NCI-H1930 (cell line): ENCODE measurements at regions not wholly inside any gene's neighbourhood (a gene's known extent, or its start where the extent isn't known, plus 50 kb on each side); places are given as distances from the start of the nearest gene placed in this dataset.

Experiments used
- DNase-seq, 2 experiments: peaks; one replicate each; lab custom pipeline; 2025; lab: John Stamatoyannopoulos, UW

DNA sequence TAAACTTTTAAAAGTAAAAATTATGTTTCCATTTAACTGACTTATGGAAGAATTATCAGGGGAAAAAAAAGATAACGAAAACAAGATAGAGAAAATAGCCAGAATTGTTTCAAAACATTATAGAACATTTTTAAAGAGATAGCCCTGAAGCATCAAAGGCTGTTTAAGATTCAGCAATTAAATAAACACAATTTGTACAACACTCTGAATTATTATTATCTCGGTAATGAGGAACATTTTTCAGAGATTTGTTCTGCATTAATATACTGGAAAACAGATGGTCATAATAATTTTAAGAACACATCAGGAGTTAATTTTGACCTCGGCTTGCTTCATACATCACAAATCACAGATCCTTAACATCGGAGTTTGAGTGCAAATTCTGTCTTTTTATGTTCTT, 643.8 kb downstream of the SORCS1 start:
- no peak for DNase-seq

GRCh38 chr10:106519376-106520030, 645.0 kb downstream of the SORCS1 start:
- DNase-seq = no peak

GRCh38 chr10:106515206-106515790, 649.2 kb downstream of the SORCS1 start:
- no peak for DNase-seq

- DNase-seq = peak; percentile 24 to 66
Observed at GRCh38 chr10:106513352-106513771, 651.1 kb downstream of the SORCS1 start.

GRCh38 chr10:106511917-106512316, 652.6 kb downstream of the SORCS1 start:
- no peak for DNase-seq

DNA sequence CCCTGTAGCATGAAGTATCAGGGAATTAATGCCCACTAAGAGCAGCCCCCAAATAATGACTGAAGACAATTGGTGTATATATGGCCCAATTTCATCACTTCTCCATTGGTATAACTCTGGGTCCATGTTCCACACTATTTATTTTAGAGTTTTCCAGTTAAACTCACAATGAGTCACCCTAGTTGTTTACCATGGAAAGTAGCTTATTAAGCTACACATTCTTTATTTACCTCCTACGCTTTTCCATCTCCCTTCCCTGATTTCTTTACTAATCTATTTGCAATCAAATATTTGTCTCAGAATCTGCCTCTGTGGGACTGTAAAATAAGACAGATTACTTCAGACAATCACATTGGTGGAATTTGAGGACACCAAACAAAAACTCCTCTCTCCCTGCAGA, 655.6 kb downstream of the SORCS1 start:
- no peak for DNase-seq

DNA sequence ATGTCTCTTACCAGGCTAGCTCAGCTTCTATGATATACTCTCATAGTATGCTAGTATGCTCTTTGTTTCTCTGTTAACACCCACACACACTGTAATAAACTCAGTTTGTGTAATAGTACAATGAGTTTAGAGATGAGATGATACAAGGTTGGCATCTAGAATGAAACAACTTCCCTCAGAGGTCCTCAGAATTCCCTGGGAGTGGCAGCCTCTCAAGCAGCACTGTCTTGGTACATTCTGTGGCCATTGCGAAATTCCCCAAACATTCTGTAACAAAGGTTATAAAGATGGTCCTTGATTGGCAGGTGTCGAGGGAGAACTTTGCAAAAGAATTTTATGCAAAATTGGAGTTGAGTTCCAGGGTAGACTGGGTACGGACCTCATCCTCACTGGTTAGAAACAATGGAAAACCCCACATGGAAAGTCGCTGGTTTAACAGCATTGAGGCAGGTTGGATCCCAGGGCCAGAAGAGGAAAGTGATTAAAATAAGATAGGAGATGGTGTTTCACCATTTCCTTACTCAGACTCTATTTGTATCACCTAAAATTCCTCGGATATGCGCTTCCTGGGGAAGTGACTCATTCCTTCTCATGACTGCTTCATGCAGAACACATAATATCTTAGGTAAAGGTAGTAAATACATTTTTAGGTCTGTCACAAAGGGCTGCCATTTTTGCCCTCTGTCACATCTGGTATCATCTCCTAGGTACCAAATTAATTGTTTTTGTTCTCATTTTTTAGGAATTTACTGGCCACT, 657.8 kb downstream of the SORCS1 start:
- no peak for DNase-seq

GRCh38 chr10:106504536-106504935, 660.0 kb downstream of the SORCS1 start:
- DNase-seq = no peak

DNA sequence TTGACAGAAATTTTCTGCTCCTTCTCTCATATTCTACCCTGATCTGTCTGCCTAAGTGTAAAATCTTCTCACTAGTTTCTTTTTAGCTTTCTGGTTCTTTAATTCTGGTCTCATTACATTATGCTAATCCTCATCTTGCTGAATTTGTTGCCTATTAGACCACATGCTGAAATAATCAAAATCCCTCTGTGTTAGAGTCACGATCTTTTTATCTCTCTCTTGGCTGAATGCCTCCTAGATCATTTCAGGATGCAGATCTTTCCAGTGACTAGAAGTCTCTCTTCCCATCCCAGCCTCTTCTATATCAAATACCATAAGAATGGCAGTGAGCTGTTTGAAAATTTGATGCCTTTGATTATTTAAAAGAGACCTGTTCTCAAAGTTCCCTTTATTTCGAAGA, 661.9 kb downstream of the SORCS1 start:
- no peak for DNase-seq

GRCh38 chr10:106500925-106501525, 663.5 kb downstream of the SORCS1 start:
- DNase-seq = no peak

GRCh38 chr10:106500041-106500924, 664.2 kb downstream of the SORCS1 start:
- no peak for DNase-seq

DNA sequence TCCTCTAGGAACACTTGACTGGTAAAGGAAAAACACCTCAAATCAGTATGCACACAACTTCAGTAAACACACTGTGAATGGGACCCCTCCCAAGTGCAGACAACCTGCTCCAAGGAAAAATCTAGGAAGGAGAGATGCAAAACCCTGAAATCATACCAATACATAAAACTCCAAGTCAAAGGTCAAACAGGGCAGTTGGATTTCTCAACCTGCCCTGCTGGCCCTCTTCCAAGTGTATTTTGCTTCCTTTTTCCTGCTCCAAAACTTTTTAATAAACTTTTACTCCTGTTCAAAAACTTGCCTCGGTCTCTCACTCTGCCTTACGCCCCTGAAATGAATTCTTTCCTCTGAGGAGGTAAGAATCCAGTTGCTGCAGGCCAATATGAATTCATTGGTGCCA, 665.1 kb downstream of the SORCS1 start:
- DNase-seq = no peak

DNA sequence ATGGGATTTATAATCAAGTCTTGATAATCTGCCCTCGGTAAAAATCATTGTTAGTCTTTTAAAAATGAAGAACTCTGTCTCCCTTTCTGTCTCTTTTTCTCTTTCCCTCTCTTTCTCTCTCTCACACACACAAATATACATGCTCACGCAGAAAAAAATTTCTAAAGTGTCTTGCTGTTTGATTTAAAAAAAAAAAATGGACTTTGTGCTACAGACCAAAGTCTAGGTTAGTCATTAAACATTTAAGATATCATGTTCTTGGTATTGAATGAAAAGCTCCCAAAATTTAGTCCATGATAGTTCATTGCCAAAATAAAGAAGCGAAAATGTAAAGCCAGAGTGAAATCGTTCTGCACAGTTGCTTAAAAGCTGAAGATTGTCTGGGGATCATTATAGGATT, 665.8 kb downstream of the SORCS1 start:
- DNase-seq = no peak

- DNase-seq = no peak
Observed at GRCh38 chr10:106495931-106496330, 668.6 kb downstream of the SORCS1 start.

DNA sequence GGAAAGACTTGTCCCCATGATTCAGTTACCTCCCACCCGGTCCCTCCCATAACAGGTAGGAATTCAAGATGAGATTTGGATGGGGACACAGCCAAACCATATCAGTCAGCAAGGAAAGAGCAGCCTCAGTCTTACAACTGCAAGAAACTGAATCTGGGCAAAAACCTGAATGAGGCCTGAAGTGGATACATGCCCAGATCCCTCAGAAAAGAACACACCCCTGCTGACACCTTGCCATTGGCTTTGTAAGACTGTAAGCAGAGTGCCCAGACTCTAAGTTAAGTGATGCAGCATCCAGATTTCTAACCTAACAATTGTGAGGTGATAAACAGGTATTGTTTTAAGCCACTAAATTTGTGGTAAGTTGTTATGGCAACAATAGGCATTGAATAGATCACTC, 670.8 kb downstream of the SORCS1 start:
- no peak for DNase-seq

GRCh38 chr10:106493226-106493625, 671.3 kb downstream of the SORCS1 start:
- no peak for DNase-seq

GRCh38 chr10:106487726-106488125, 676.8 kb downstream of the SORCS1 start:
- DNase-seq = no peak

DNA sequence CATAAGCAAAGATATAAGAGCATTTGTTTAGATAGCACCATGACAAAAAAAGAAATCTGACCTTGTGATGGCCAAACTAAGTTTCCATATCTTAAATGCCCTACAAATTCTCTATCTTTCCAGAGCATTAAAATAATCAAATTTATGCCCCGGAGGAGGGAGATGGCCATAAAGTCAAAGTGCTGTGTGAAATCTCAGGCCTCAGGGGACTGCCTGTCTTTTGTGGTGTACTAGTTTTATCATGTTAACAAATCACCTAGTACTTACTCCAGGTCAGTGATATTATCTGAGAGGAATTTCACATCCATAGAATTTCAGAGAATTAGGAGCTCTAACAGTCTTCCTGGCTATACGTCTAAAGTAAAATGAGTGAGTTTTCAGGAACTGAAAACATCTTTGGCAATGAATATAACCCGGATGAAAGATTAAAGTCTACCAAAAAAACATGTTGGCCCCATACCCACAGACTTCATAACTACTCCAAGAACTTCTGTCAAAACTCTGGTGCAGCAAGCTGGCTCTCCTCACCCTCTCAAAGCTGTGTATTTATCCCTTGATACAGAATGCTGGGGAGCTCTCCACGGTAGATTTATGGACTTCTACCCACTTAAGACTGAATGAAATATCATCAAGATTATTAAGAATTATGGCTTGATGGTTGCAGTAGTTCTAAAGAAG, 682.8 kb downstream of the SORCS1 start:
- no peak for DNase-seq

DNA sequence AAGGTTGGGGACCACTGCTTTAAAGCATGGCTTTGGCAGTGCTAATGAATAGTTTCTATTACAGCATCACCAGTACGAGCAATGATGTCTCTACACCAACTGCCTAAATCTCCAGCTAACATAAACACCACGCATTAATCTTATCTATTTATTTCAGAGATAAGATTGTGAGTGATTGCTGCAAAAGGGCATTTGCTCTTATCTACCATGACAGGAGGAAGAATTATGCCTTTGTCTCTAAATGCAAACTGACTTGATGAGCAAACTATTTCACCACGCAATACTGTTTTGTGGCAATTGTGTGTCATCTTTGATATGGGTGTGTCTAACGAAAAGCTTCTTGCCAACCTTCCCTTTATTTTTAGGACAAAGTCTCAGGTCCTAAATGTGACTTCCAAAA, 684.9 kb downstream of the SORCS1 start:
- DNase-seq = no peak

GRCh38 chr10:106474876-106475275, 689.6 kb downstream of the SORCS1 start:
- DNase-seq = no peak

- DNase-seq = no peak
Observed at GRCh38 chr10:106473129-106473685, 691.3 kb downstream of the SORCS1 start.
